22Rv1 (cell line): ENCODE measurements at regions not wholly inside any gene's neighbourhood (a gene's known extent, or its start where the extent isn't known, plus 50 kb on each side); places are given as distances from the start of the nearest gene placed in this dataset.

Experiments used
- CTCF ChIP-seq: fragments of 450-650 bp; IDR thresholded peaks from 2 replicates; pipeline ENCODE4 v1.5.1; 2017; ENCODE audit warnings: mild to moderate bottlenecking
- ZFX ChIP-seq: fragments of 450-650 bp; IDR thresholded peaks from 2 replicates; pipeline ENCODE4 v1.6.1; 2017; ENCODE audit warnings: antibody characterized with exemption, borderline replicate concordance

GRCh38 chr12:67137256-67137655 is 131.9 kb upstream of the CAND1 start:
- TF ChIP-seq CTCF, result no peak
- no peak for TF ChIP-seq ZFX
